SK-N-SH treated with all-trans-retinoic acid at 6 μM for 48 hours (cell line): ENCODE measurements at regions not wholly inside any gene's neighbourhood (a gene's known extent, or its start where the extent isn't known, plus 50 kb on each side); places are given as distances from the start of the nearest gene placed in this dataset.

Experiments
- ATAC-seq: fragments of 200-7000 bp; cut with Tn5 transposase; 3 replicates; pipeline ENCODE4 v1.9.1; 2020; ENCODE audit warnings: mild to moderate bottlenecking, moderate library complexity
- ARNTL ChIP-seq: fragments of 450-650 bp; formaldehyde crosslinking; IDR thresholded peaks from 2 replicates; pipeline ENCODE4 v1.5.0; 2020; ENCODE audit warnings: low read depth, mild to moderate bottlenecking, moderate library complexity, borderline replicate concordance
- BACH2 ChIP-seq: fragments of 250-450 bp; sonication (Bioruptor Pico); IDR thresholded peaks from 2 replicates; pipeline ENCODE4 v1.9.0; 2021; ENCODE audit warnings: mild to moderate bottlenecking, borderline replicate concordance
- CSDC2 ChIP-seq: fragments of 250-450 bp; sonication (Bioruptor Pico); IDR thresholded peaks from 2 replicates; pipeline ENCODE4 v1.5.0; 2020; ENCODE audit warnings: mild to moderate bottlenecking, moderate library complexity
- ESRRG ChIP-seq: fragments of 250-450 bp; sonication (Bioruptor Pico); IDR thresholded peaks from 2 replicates; pipeline ENCODE4 v1.6.1; 2021; ENCODE audit warnings: mild to moderate bottlenecking
- ISL1 ChIP-seq: fragments of 250-450 bp; sonication (Bioruptor Pico); IDR thresholded peaks from 2 replicates; pipeline ENCODE4 v2.1.2; 2022; ENCODE audit warnings: mild to moderate bottlenecking, moderate library complexity
- PPARA ChIP-seq: fragments of 250-450 bp; sonication (Bioruptor Pico); IDR thresholded peaks from 2 replicates; pipeline ENCODE4 v1.5.0; 2020; ENCODE audit warnings: mild to moderate bottlenecking, borderline replicate concordance
- RARB ChIP-seq: fragments of 250-450 bp; sonication (Bioruptor Pico); IDR thresholded peaks from 2 replicates; pipeline ENCODE4 v1.8.0; 2021; ENCODE audit warnings: mild to moderate bottlenecking, moderate library complexity
- SNAI2 ChIP-seq: fragments of 250-450 bp; sonication (Bioruptor Pico); IDR thresholded peaks from 2 replicates; pipeline ENCODE4 v1.5.0; 2020; ENCODE audit warnings: mild to moderate bottlenecking, moderate library complexity
- TCF4 ChIP-seq: fragments of 250-450 bp; sonication (Bioruptor Pico); IDR thresholded peaks from 2 replicates; pipeline ENCODE4 v1.8.0; 2021; ENCODE audit warnings: mild to moderate bottlenecking, moderate library complexity, borderline replicate concordance
- TOX ChIP-seq: fragments of 250-450 bp; sonication (Bioruptor Pico); IDR thresholded peaks from 2 replicates; pipeline ENCODE4 v1.8.0; 2021; ENCODE audit warnings: mild to moderate bottlenecking, moderate library complexity, borderline replicate concordance
- ZC3H10 ChIP-seq: fragments of 250-450 bp; sonication (Bioruptor Pico); IDR thresholded peaks from 2 replicates; pipeline ENCODE4 v1.5.1; 2021; ENCODE audit warnings: mild to moderate bottlenecking, moderate library complexity
- ZFP30 ChIP-seq: fragments of 450-650 bp; formaldehyde crosslinking; IDR thresholded peaks from 2 replicates; pipeline ENCODE4 v1.5.0; 2022; ENCODE audit warnings: mild to moderate bottlenecking, moderate library complexity
- ZNF565 ChIP-seq: fragments of 450-650 bp; formaldehyde crosslinking; conservative IDR thresholded peaks from 2 replicates; pipeline ENCODE4 v1.5.0; 2020; ENCODE audit warnings: low read depth, mild to moderate bottlenecking, moderate library complexity
- ZNF70 ChIP-seq: fragments of 450-650 bp; formaldehyde crosslinking; IDR thresholded peaks from 2 replicates; pipeline ENCODE4 v1.5.0; 2020; ENCODE audit warnings: mild to moderate bottlenecking, moderate library complexity
- ZNF8 ChIP-seq: fragments of 450-650 bp; formaldehyde crosslinking; IDR thresholded peaks from 2 replicates; pipeline ENCODE4 v1.5.0; 2020; ENCODE audit warnings: mild to moderate bottlenecking, moderate library complexity
- TF ChIP-seq, protein P1 (sequence below): fragments of 250-450 bp; sonication (Bioruptor Pico); IDR thresholded peaks from 2 replicates; pipeline ENCODE4 v1.5.1; 2021; ENCODE audit warnings: mild to moderate bottlenecking, moderate library complexity
- TF ChIP-seq, protein P2 (sequence below): fragments of 250-450 bp; sonication (Bioruptor Pico); IDR thresholded peaks from 2 replicates; pipeline ENCODE4 v1.5.1; 2020; ENCODE audit warnings: low read depth, mild to moderate bottlenecking, moderate library complexity
- TF ChIP-seq, protein P3 (sequence below): fragments of 250-450 bp; sonication (Bioruptor Pico); IDR thresholded peaks from 2 replicates; pipeline ENCODE4 v1.8.0; 2020; ENCODE audit warnings: mild to moderate bottlenecking, moderate library complexity, borderline replicate concordance
- TF ChIP-seq, protein P4 (sequence below): fragments of 250-450 bp; sonication (Bioruptor Pico); IDR thresholded peaks from 2 replicates; pipeline ENCODE4 v1.5.0; 2020; ENCODE audit warnings: mild to moderate bottlenecking, moderate library complexity

DNA sequence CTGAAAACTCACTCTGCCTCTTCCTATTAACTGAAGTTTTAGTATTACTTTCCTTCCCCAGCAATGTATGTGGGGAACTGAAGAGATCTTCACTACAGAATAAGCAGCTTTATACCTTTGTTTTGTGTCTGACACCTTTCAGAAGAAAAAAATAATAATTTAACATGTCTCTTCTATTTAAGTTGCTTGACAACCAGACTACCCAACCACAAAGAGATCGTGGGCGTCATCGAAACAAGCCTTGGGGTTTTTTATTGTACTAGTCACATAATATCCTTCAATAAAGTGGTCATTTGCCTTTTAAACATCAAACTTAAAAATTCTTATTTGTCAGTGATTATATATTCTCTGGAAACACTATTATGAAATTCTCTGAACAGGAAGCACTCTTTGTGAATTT, 123.7 kb downstream of the CHD9NB start:
- ATAC-seq: no peak
- TF ChIP-seq, protein P1, sequence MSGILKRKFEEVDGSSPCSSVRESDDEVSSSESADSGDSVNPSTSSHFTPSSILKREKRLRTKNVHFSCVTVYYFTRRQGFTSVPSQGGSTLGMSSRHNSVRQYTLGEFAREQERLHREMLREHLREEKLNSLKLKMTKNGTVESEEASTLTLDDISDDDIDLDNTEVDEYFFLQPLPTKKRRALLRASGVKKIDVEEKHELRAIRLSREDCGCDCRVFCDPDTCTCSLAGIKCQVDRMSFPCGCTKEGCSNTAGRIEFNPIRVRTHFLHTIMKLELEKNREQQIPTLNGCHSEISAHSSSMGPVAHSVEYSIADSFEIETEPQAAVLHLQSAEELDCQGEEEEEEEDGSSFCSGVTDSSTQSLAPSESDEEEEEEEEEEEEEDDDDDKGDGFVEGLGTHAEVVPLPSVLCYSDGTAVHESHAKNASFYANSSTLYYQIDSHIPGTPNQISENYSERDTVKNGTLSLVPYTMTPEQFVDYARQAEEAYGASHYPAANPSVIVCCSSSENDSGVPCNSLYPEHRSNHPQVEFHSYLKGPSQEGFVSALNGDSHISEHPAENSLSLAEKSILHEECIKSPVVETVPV (CRISPR knock-in tag): no peak
- TF ChIP-seq, protein P2, sequence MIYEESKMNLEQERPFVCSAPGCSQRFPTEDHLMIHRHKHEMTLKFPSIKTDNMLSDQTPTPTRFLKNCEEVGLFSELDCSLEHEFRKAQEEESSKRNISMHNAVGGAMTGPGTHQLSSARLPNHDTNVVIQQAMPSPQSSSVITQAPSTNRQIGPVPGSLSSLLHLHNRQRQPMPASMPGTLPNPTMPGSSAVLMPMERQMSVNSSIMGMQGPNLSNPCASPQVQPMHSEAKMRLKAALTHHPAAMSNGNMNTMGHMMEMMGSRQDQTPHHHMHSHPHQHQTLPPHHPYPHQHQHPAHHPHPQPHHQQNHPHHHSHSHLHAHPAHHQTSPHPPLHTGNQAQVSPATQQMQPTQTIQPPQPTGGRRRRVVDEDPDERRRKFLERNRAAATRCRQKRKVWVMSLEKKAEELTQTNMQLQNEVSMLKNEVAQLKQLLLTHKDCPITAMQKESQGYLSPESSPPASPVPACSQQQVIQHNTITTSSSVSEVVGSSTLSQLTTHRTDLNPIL (CRISPR knock-in tag): no peak
- TF ChIP-seq ZNF8 (CRISPR knock-in tag) (no peak), SNAI2 (no peak), TCF4 (CRISPR knock-in tag) (no peak), CSDC2 (CRISPR knock-in tag) (no peak), ISL1 (no peak), ZNF565 (CRISPR knock-in tag) (no peak), RARB (CRISPR knock-in tag) (no peak), BACH2 (no peak), ZC3H10 (no peak), ZFP30 (CRISPR knock-in tag) (no peak)
- TF ChIP-seq, protein P3, sequence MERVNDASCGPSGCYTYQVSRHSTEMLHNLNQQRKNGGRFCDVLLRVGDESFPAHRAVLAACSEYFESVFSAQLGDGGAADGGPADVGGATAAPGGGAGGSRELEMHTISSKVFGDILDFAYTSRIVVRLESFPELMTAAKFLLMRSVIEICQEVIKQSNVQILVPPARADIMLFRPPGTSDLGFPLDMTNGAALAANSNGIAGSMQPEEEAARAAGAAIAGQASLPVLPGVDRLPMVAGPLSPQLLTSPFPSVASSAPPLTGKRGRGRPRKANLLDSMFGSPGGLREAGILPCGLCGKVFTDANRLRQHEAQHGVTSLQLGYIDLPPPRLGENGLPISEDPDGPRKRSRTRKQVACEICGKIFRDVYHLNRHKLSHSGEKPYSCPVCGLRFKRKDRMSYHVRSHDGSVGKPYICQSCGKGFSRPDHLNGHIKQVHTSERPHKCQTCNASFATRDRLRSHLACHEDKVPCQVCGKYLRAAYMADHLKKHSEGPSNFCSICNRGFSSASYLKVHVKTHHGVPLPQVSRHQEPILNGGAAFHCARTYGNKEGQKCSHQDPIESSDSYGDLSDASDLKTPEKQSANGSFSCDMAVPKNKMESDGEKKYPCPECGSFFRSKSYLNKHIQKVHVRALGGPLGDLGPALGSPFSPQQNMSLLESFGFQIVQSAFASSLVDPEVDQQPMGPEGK: no peak
- TF ChIP-seq, all 23 proteins: peak for 0

DNA sequence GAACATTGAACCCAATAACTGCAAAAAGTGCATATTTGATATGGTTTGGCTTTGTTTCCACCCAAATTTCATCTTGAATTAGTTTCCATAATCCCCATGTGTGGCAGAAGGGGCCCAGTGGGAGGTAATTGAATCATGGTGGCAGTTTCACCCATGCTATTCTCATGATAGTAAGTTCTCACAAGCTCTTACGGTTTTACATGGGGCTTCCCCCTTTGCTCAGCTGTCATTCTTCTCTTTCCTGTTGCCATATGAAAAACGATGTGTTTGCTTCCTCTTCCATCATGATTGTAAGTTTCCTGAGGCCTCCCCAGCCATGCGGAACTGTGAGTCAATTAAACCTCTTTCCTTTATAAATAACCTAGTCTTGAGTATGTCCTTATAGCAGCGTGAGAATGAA, 127.6 kb downstream of the CHD9NB start:
- TF ChIP-seq, protein P1 (CRISPR knock-in tag): no peak
- TF ChIP-seq, protein P4, sequence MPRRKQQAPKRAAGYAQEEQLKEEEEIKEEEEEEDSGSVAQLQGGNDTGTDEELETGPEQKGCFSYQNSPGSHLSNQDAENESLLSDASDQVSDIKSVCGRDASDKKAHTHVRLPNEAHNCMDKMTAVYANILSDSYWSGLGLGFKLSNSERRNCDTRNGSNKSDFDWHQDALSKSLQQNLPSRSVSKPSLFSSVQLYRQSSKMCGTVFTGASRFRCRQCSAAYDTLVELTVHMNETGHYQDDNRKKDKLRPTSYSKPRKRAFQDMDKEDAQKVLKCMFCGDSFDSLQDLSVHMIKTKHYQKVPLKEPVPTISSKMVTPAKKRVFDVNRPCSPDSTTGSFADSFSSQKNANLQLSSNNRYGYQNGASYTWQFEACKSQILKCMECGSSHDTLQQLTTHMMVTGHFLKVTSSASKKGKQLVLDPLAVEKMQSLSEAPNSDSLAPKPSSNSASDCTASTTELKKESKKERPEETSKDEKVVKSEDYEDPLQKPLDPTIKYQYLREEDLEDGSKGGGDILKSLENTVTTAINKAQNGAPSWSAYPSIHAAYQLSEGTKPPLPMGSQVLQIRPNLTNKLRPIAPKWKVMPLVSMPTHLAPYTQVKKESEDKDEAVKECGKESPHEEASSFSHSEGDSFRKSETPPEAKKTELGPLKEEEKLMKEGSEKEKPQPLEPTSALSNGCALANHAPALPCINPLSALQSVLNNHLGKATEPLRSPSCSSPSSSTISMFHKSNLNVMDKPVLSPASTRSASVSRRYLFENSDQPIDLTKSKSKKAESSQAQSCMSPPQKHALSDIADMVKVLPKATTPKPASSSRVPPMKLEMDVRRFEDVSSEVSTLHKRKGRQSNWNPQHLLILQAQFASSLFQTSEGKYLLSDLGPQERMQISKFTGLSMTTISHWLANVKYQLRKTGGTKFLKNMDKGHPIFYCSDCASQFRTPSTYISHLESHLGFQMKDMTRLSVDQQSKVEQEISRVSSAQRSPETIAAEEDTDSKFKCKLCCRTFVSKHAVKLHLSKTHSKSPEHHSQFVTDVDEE (CRISPR knock-in tag): no peak
- TF ChIP-seq ZNF565 (CRISPR knock-in tag) (no peak), ARNTL (CRISPR knock-in tag) (no peak), PPARA (no peak), TCF4 (CRISPR knock-in tag) (no peak), SNAI2 (no peak), BACH2 (no peak), TOX (no peak), ZFP30 (CRISPR knock-in tag) (no peak)
- ATAC-seq: no peak

DNA sequence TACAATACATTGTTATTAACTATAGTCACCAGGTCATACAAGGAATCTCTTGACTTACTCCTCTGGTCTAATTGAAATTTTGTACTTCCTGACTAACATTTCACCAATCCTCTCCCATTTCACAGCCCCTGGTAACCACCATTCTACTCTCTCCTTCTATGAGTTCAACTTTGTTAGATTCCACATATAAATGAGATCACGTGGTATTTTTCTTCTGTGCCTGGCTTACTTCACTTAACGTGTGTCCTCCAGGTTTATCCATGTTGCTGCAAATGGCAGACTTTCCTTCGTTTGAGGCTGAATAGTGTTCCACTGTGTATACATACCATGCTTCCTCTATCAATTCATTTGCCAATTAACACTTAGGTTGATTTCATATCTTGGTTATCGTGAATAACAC, 128.5 kb downstream of the CHD9NB start:
- TF ChIP-seq ZNF70 (CRISPR knock-in tag) (no peak), BACH2 (no peak), ARNTL (CRISPR knock-in tag) (no peak), ESRRG (CRISPR knock-in tag) (no peak)
- TF ChIP-seq, protein P4 (CRISPR knock-in tag): no peak
- TF ChIP-seq, all 23 proteins: peak for 0
- ATAC-seq: no peak
